Fibroblast of villous mesenchyme (primary cell): ENCODE measurements at regions not wholly inside any gene's neighbourhood (a gene's known extent, or its start where the extent isn't known, plus 50 kb on each side); places are given as distances from the start of the nearest gene placed in this dataset.

ENCODE experiments used
- DNase-seq: peaks from one replicate; pipeline ENCODE4 v3.0.0-alpha.2; 2010; ENCODE audit warnings: low read depth
- H3K4me3 ChIP-seq: 2 replicates; pipeline ENCODE4 v1.5.1; 2011; ENCODE audit warnings: low read depth, mild to moderate bottlenecking, low read length
- CTCF ChIP-seq: IDR thresholded peaks from 2 replicates; pipeline ENCODE4 v1.5.1; 2012; ENCODE audit warnings: low read depth, mild to moderate bottlenecking, low read length; ENCODE audit not compliant: insufficient read depth

GRCh38 chr16:49932946-49933345, 77.0 kb upstream of the ZNF423 start:
- no peak for TF ChIP-seq CTCF
- DNase-seq: peak; percentile 22
- H3K4me3 ChIP-seq: no peak overlapping the region

GRCh38 chr16:49936791-49937190, 80.9 kb upstream of the ZNF423 start:
- no peak for TF ChIP-seq CTCF
- H3K4me3 ChIP-seq: no peak overlapping the region
- no peak for DNase-seq

GRCh38 chr16:49937886-49938285, 82.0 kb upstream of the ZNF423 start:
- no peak for TF ChIP-seq CTCF
- DNase-seq: no peak
- H3K4me3 ChIP-seq: no peak overlapping the region

- DNase-seq: no peak
- TF ChIP-seq CTCF: no peak
- H3K4me3 ChIP-seq: no peak overlapping the region
Observed at GRCh38 chr16:49939495-49939894, 83.6 kb upstream of the ZNF423 start.

GRCh38 chr16:49940464-49941224, 84.4 kb upstream of the CNEP1R1 start:
- no peak for DNase-seq
- no peak overlapping the region for H3K4me3 ChIP-seq
- no peak for TF ChIP-seq CTCF

- H3K4me3 ChIP-seq: no peak overlapping the region
- TF ChIP-seq CTCF: no peak
- no peak for DNase-seq
Observed at GRCh38 chr16:49944221-49944620, 80.8 kb upstream of the CNEP1R1 start.
